ENCODE measurements at regions not wholly inside any gene's neighbourhood (a gene's known extent, or its start where the extent isn't known, plus 50 kb on each side); places are given as distances from the start of the nearest gene placed in this dataset.

GRCh38 chr18:45284851-45285250 lies 330.4 kb upstream of the SLC14A2 start:
- ATAC-seq (ENCODE audit: low read depth), result no peak

More at GRCh38 chr18:45284851-45285250, 330.4 kb upstream of the SLC14A2 start:
- H3K9me3 ChIP-seq (ENCODE audit: control insufficient read depth, insufficient read depth, low read length), result no peaks in the 10 kb centered on the region
- H4K20me1 ChIP-seq (ENCODE audit: insufficient read depth, low read length), result no peaks in the 10 kb centered on the region
- H3K4me1 ChIP-seq (ENCODE audit: control insufficient read depth, insufficient read depth, low read length), result no peaks in the 10 kb centered on the region
- intact Hi-C loops (cut with micrococcal nuclease) (no loop called here), in situ Hi-C loops (cut with MboI; ENCODE audit: low sequenced_read_pairs) (no loop called here), dilution Hi-C loops (cut with HindIII; ENCODE audit: low sequenced_read_pairs, unreplicated experiment) (no loop called here)
- no peak overlapping the region for H3K27ac ChIP-seq (ENCODE audit: insufficient read depth, low read length)
- H2AK9ac ChIP-seq (replicated peaks; ENCODE audit: low read depth, low read length, poor library complexity), result no peak overlapping the region
- CTCF ChIA-PET, result no interaction called here
- H2AFZ ChIP-seq (replicated peaks; ENCODE audit: low read length, poor library complexity), result no peak overlapping the region
- H3K4me3 ChIP-seq (ENCODE audit: insufficient read depth, low read depth, low read length), result no peak overlapping the region
- no peak overlapping the region for H3K18ac ChIP-seq (ENCODE audit: low read depth, low read length)
- no peak for DNase-seq
- no peak overlapping the region for H2AK5ac ChIP-seq (ENCODE audit: low read depth, low read length)
- H2BK15ac ChIP-seq (ENCODE audit: low read depth, low read length), result no peak overlapping the region
- H2BK120ac ChIP-seq (ENCODE audit: low read depth, low read length), result no peak overlapping the region
- H3K4me2 ChIP-seq (ENCODE audit: low read depth, low read length), result no peak overlapping the region
- H3K27me3 ChIP-seq (ENCODE audit: control insufficient read depth, insufficient read depth, low read length), result peaks cover 15% of the 10 kb centered on the region
- H4K8ac ChIP-seq (ENCODE audit: low read depth in 2 of 2, low read length in 2 of 2), result no peak overlapping the region
- no peak overlapping the region for H3K4ac ChIP-seq (ENCODE audit: low read depth, low read length)
- no peak overlapping the region for H2BK20ac ChIP-seq (ENCODE audit: low read depth, low read length)
- no peak overlapping the region for H3K9ac ChIP-seq (ENCODE audit: low read depth, low read length)
- H4K5ac ChIP-seq (ENCODE audit: low read depth, low read length), result no peak overlapping the region
- TF ChIP-seq MAZ (IDR thresholded peaks at IDR 0.05; ENCODE audit: borderline replicate concordance, low read depth, low read length) (no peak), MXI1 (IDR thresholded peaks at IDR 0.05; ENCODE audit: borderline replicate concordance, low read depth, low read length) (no peak), MAFK (IDR thresholded peaks at IDR 0.05; ENCODE audit: low read depth, low read length) (no peak), CEBPB (IDR thresholded peaks at IDR 0.05; ENCODE audit: low read depth, low read length) (no peak), SMC3 (IDR thresholded peaks at IDR 0.05; ENCODE audit: low read depth, low read length) (no peak), RFX5 (IDR thresholded peaks at IDR 0.05; ENCODE audit: low read depth, low read length) (no peak), RAD21 (IDR thresholded peaks at IDR 0.05; ENCODE audit: low read length) (no peak)
- TF ChIP-seq, protein P1, sequence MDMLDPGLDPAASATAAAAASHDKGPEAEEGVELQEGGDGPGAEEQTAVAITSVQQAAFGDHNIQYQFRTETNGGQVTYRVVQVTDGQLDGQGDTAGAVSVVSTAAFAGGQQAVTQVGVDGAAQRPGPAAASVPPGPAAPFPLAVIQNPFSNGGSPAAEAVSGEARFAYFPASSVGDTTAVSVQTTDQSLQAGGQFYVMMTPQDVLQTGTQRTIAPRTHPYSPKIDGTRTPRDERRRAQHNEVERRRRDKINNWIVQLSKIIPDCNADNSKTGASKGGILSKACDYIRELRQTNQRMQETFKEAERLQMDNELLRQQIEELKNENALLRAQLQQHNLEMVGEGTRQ (IDR thresholded peaks at IDR 0.05; ENCODE audit: low read depth, low read length), result no peak
- no peak overlapping the region for H3K14ac ChIP-seq (replicated peaks; ENCODE audit: low read depth, low read length)
- no peak overlapping the region for H3K23ac ChIP-seq (ENCODE audit: low read depth, low read length)
- no peaks in the 10 kb centered on the region for H3K36me3 ChIP-seq (ENCODE audit: control insufficient read depth, insufficient read depth, low read length)
- H3K9me1 ChIP-seq (ENCODE audit: insufficient read depth, low read length), result no peaks in the 10 kb centered on the region
- H4K91ac ChIP-seq (ENCODE audit: insufficient read depth, low read depth, low read length), result no peak overlapping the region
- no peak overlapping the region for H2BK5ac ChIP-seq (ENCODE audit: low read depth, low read length, poor library complexity, severe bottlenecking)
- H3K79me1 ChIP-seq (ENCODE audit: low read depth in 1 of 2, low read length in 2 of 2), result no peaks in the 10 kb centered on the region
- no peak overlapping the region for H3K56ac ChIP-seq (ENCODE audit: extremely low read depth, insufficient read depth, low read length)
- BruUV-seq (replicated peaks), result no TSS peak
- POLR2A ChIA-PET (ENCODE audit: unreplicated experiment), result no interaction called here

All from IMR-90 (cell line).